Vagina (tissue), 2 donors: ENCODE measurements at regions not wholly inside any gene's neighbourhood (a gene's known extent, or its start where the extent isn't known, plus 50 kb on each side); places are given as distances from the start of the nearest gene placed in this dataset.

Experiments
- DNase-seq, 2 donors: peaks; one replicate each; pipeline ENCODE4 v3.0.0-alpha.2; 2017; ENCODE audit errors: extremely low spot score in 2 of 2
- H3K27ac ChIP-seq: fragments of 200-600 bp; sonication (generic); one replicate; pipeline ENCODE4 v1.5.1; 2019
- H3K27me3 ChIP-seq: fragments of 200-600 bp; sonication (generic); one replicate; pipeline ENCODE4 v1.5.1; 2019
- H3K36me3 ChIP-seq, 2 donors: fragments of 200-600 bp; sonication (generic); one replicate each; pipeline ENCODE4 v1.5.1; 2017 to 2019
- H3K4me1 ChIP-seq: fragments of 200-600 bp; sonication (generic); one replicate; pipeline ENCODE4 v1.5.1; 2019
- H3K4me3 ChIP-seq, 2 donors: fragments of 200-600 bp; sonication (generic); 1 replicate in 1 of 2; 2 replicates in 1 of 2; pipeline ENCODE4 v1.5.1; 2016 to 2019
- H3K9me3 ChIP-seq: fragments of 200-600 bp; sonication (generic); one replicate; pipeline ENCODE4 v1.5.1; 2019
- CTCF ChIP-seq, 3 experiments: fragments of 450-650 bp in 2 of 3; fragments of 200-600 bp in 1 of 3; sonication (generic) in 1 of 3; IDR thresholded peaks; one replicate each; pipeline ENCODE4 v1.5.1; 2017 to 2019; ENCODE audit warnings: antibody characterized with exemption in 3 of 3, mild to moderate bottlenecking in 2 of 3, moderate library complexity in 2 of 3
- POLR2A ChIP-seq, 2 donors: fragments of 450-650 bp; IDR thresholded peaks; one replicate each; pipeline ENCODE4 v1.6.1; 2017; ENCODE audit warnings: antibody characterized with exemption in 2 of 2, mild to moderate bottlenecking in 2 of 2, moderate library complexity in 2 of 2
- POLR2AphosphoS5 ChIP-seq, 2 donors: sonication (generic); formaldehyde crosslinking; IDR thresholded peaks; one replicate each; pipeline ENCODE4 v1.9.0; 2017; ENCODE audit warnings: antibody characterized with exemption in 2 of 2, mild to moderate bottlenecking in 2 of 2, low read depth in 1 of 2; ENCODE audit not compliant: insufficient read depth in 1 of 2
- intact Hi-C: fragments of 100-400 bp; cut with DNase I; formaldehyde crosslinking; loops from one replicate; pipeline ENCODE4 v1.15.1; 2023

GRCh38 chr2:122221665-122222064 is 466.2 kb downstream of the TSN start:
- no peak for TF ChIP-seq POLR2A (IDR thresholded peaks at IDR 0.05)
- H3K4me3 ChIP-seq = no peak overlapping the region
- H3K27ac ChIP-seq = no peak overlapping the region
- H3K27me3 ChIP-seq = no peaks in the 10 kb centered on the region
- no peaks in the 10 kb centered on the region for H3K9me3 ChIP-seq
- DNase-seq = no peak
- H3K36me3 ChIP-seq = no peaks in the 10 kb centered on the region
- H3K4me1 ChIP-seq = no peaks in the 10 kb centered on the region
- intact Hi-C loops = no loop called here

- no peak for DNase-seq
- intact Hi-C loops = no loop called here
- Histone ChIP-seq H3K9me3 (no peaks in the 10 kb centered on the region), H3K27me3 (no peaks in the 10 kb centered on the region), H3K27ac (no peak overlapping the region), H3K4me1 (no peaks in the 10 kb centered on the region), H3K36me3 (no peaks in the 10 kb centered on the region), H3K4me3 (no peak overlapping the region)
- TF ChIP-seq CTCF (IDR thresholded peaks at IDR 0.05) (no peak), POLR2A (IDR thresholded peaks at IDR 0.05) (no peak), POLR2AphosphoS5 (IDR thresholded peaks at IDR 0.05; ENCODE audit: insufficient read depth in 1 of 2, low read depth in 1 of 2) (no peak)
These were observed 475.8 kb downstream of the TSN start for GRCh38 chr2:122231296-122231695.

- no peaks in the 10 kb centered on the region for H3K9me3 ChIP-seq
- TF ChIP-seq POLR2A (IDR thresholded peaks at IDR 0.05) (no peak), CTCF (IDR thresholded peaks at IDR 0.05) (no peak), POLR2AphosphoS5 (IDR thresholded peaks at IDR 0.05; ENCODE audit: insufficient read depth in 1 of 2, low read depth in 1 of 2) (no peak)
- no peak overlapping the region for H3K27ac ChIP-seq
- no peaks in the 10 kb centered on the region for H3K27me3 ChIP-seq
- no peak for DNase-seq
- H3K4me1 ChIP-seq = no peaks in the 10 kb centered on the region
- intact Hi-C loops = no loop called here
- H3K4me3 ChIP-seq = no peak overlapping the region
- no peaks in the 10 kb centered on the region for H3K36me3 ChIP-seq
These were observed 477.9 kb downstream of the TSN start for GRCh38 chr2:122233372-122233771.

- Histone ChIP-seq H3K4me1 (no peaks in the 10 kb centered on the region), H3K9me3 (no peaks in the 10 kb centered on the region), H3K36me3 (no peaks in the 10 kb centered on the region), H3K27ac (no peak overlapping the region), H3K4me3 (no peak overlapping the region), H3K27me3 (no peaks in the 10 kb centered on the region)
- TF ChIP-seq CTCF (IDR thresholded peaks at IDR 0.05) (no peak), POLR2AphosphoS5 (IDR thresholded peaks at IDR 0.05; ENCODE audit: insufficient read depth in 1 of 2, low read depth in 1 of 2) (no peak), POLR2A (IDR thresholded peaks at IDR 0.05) (no peak)
- DNase-seq = no peak
- intact Hi-C loops = no loop called here
These were observed 480.9 kb downstream of the TSN start for GRCh38 chr2:122236152-122236874.

- DNase-seq = no peak
- Histone ChIP-seq H3K27me3 (no peaks in the 10 kb centered on the region), H3K4me3 (no peak overlapping the region), H3K9me3 (no peaks in the 10 kb centered on the region), H3K4me1 (no peaks in the 10 kb centered on the region), H3K27ac (no peak overlapping the region), H3K36me3 (no peaks in the 10 kb centered on the region)
- TF ChIP-seq CTCF (IDR thresholded peaks at IDR 0.05) (no peak), POLR2AphosphoS5 (IDR thresholded peaks at IDR 0.05; ENCODE audit: insufficient read depth in 1 of 2, low read depth in 1 of 2) (no peak), POLR2A (IDR thresholded peaks at IDR 0.05) (no peak)
- intact Hi-C loops = no loop called here
These were observed 481.5 kb downstream of the TSN start for GRCh38 chr2:122236925-122237324.
